Loucy (cell line): ENCODE measurements at regions not wholly inside any gene's neighbourhood (a gene's known extent, or its start where the extent isn't known, plus 50 kb on each side); places are given as distances from the start of the nearest gene placed in this dataset.

Experiments
- CTCF ChIP-seq: fragments of 200-600 bp; sonication (generic); conservative IDR thresholded peaks from 2 replicates; pipeline ENCODE4 v1.5.1; 2014; ENCODE audit warnings: mild to moderate bottlenecking, antibody characterized with exemption, low read length
- EZH2phosphoT487 ChIP-seq: fragments of 200-600 bp; IDR thresholded peaks from 2 replicates; pipeline ENCODE4 v1.6.1; 2018; ENCODE audit warnings: antibody characterized with exemption, mild to moderate bottlenecking, moderate library complexity, borderline replicate concordance

GRCh38 chr13:24563087-24563486 is 50.5 kb upstream of the PARP4 start:
- TF ChIP-seq CTCF (no peak), EZH2phosphoT487 (no peak)
